ENCODE measurements at regions not wholly inside any gene's neighbourhood (a gene's known extent, or its start where the extent isn't known, plus 50 kb on each side); places are given as distances from the start of the nearest gene placed in this dataset.

DNA sequence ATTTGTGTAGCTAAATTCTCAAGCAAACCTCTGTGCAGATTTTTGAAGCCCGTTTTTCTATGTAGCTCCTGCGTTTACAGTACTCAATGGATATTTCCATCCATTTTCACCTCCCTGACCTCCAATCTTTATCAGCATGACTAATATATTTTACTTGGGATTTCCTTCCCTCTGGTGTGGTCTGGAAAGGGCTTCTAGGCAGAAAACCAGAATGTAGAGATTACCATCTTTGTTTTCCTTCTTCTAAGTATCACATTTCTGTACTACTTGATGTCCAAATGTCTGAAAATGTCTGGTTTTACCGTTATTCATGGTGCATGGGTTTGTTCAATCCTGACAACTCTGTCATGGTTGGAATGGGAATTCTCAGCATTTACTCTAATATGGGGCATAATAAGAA is 907.6 kb upstream of the FLRT2 start:
- TF ChIP-seq POLR2A (IDR thresholded peaks at IDR 0.05) (no peak), POLR2AphosphoS5 (IDR thresholded peaks at IDR 0.05) (no peak)
- TF ChIP-seq, protein P1, sequence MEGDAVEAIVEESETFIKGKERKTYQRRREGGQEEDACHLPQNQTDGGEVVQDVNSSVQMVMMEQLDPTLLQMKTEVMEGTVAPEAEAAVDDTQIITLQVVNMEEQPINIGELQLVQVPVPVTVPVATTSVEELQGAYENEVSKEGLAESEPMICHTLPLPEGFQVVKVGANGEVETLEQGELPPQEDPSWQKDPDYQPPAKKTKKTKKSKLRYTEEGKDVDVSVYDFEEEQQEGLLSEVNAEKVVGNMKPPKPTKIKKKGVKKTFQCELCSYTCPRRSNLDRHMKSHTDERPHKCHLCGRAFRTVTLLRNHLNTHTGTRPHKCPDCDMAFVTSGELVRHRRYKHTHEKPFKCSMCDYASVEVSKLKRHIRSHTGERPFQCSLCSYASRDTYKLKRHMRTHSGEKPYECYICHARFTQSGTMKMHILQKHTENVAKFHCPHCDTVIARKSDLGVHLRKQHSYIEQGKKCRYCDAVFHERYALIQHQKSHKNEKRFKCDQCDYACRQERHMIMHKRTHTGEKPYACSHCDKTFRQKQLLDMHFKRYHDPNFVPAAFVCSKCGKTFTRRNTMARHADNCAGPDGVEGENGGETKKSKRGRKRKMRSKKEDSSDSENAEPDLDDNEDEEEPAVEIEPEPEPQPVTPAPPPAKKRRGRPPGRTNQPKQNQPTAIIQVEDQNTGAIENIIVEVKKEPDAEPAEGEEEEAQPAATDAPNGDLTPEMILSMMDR (IDR thresholded peaks at IDR 0.05), result no peak

All from upper lobe of left lung (tissue), 4 donors.